Gastroesophageal sphincter (tissue), 4 donors: ENCODE measurements at regions not wholly inside any gene's neighbourhood (a gene's known extent, or its start where the extent isn't known, plus 50 kb on each side); places are given as distances from the start of the nearest gene placed in this dataset.

ENCODE experiments used
- ATAC-seq: fragments of 150-250 bp; one replicate; pipeline ENCODE4 v1.9.1; 2016; ENCODE audit warnings: mild to moderate bottlenecking, moderate library complexity
- H3K27ac ChIP-seq, 4 donors: fragments of 200-600 bp; sonication (generic) in 3 of 4; 1 replicate in 3 of 4; 2 replicates in 1 of 4; pipeline ENCODE4 v1.5.1; 2016 to 2019
- H3K27me3 ChIP-seq: fragments of 200-600 bp; sonication (generic); one replicate; pipeline ENCODE4 v1.5.1; 2019
- H3K36me3 ChIP-seq, 2 donors: fragments of 200-600 bp; sonication (generic); one replicate each; pipeline ENCODE4 v1.5.1; 2019; ENCODE audit warnings: control low read depth in 1 of 2
- H3K4me1 ChIP-seq, 3 donors: fragments of 200-600 bp; sonication (generic); 1 replicate in 2 of 3; 2 replicates in 1 of 3; pipeline ENCODE4 v1.5.1; 2016 to 2019; ENCODE audit warnings: control low read depth in 2 of 3
- H3K4me3 ChIP-seq, 2 donors: fragments of 200-600 bp; sonication (generic); one replicate each; pipeline ENCODE4 v1.5.1; 2019; ENCODE audit warnings: mild to moderate bottlenecking in 1 of 2, moderate library complexity in 1 of 2
- H3K9me3 ChIP-seq, 3 donors: fragments of 200-600 bp; sonication (generic); one replicate each; pipeline ENCODE4 v1.5.1; 2017 to 2019; ENCODE audit warnings: control low read depth in 2 of 3
- CTCF ChIP-seq, 4 experiments: fragments of 200-600 bp in 2 of 4; fragments of 450-650 bp in 2 of 4; sonication (generic) in 1 of 4; IDR thresholded peaks; one replicate each; pipeline ENCODE4 v1.5.1; 2017 to 2019; ENCODE audit warnings: antibody characterized with exemption in 4 of 4, mild to moderate bottlenecking in 2 of 4, moderate library complexity in 2 of 4
- EP300 ChIP-seq: sonication (generic); formaldehyde crosslinking; IDR thresholded peaks from one replicate; pipeline ENCODE4 v1.6.1; 2017; ENCODE audit warnings: antibody characterized with exemption, mild to moderate bottlenecking
- POLR2A ChIP-seq, 2 donors: fragments of 450-650 bp; IDR thresholded peaks; one replicate each; pipeline ENCODE4 v1.6.1; 2017; ENCODE audit warnings: antibody characterized with exemption in 2 of 2, mild to moderate bottlenecking in 2 of 2, moderate library complexity in 1 of 2
- POLR2AphosphoS5 ChIP-seq: sonication (generic); formaldehyde crosslinking; IDR thresholded peaks from one replicate; pipeline ENCODE4 v1.6.1; 2017; ENCODE audit warnings: antibody characterized with exemption
- WGBS, 2 donors: methylation state at CpG; one replicate each; pipeline ENCODE4 v1.1.5; 2018; ENCODE audit warnings: low coverage in 1 of 2; 5-methylcytosine and 5-hydroxymethylcytosine counted together

- Histone ChIP-seq H3K27me3 (no peaks in the 10 kb centered on the region), H3K27ac (no peak overlapping the region), H3K4me1 (no peaks in the 10 kb centered on the region), H3K9me3 (peaks cover 0 to 5% (median 0%) of the 10 kb centered on the region in 3 donors), H3K36me3 (no peaks in the 10 kb centered on the region), H3K4me3 (no peak overlapping the region)
- no peak for ATAC-seq
- WGBS, 2 donors: 75 to 80% methylated on average over 1 of the region's 1 CpG
- no peak for TF ChIP-seq EP300
- no peak for TF ChIP-seq POLR2AphosphoS5
- no peak for TF ChIP-seq CTCF (IDR thresholded peaks at IDR 0.05)
- TF ChIP-seq POLR2A (IDR thresholded peaks at IDR 0.05): no peak
Observed at GRCh38 chr13:37216331-37216730, 110.9 kb upstream of the CSNK1A1L start.

GRCh38 chr13:37212826-37213225 is 107.4 kb upstream of the CSNK1A1L start:
- no peak for TF ChIP-seq POLR2A (IDR thresholded peaks at IDR 0.05)
- no peak for TF ChIP-seq CTCF (IDR thresholded peaks at IDR 0.05)
- no peak for TF ChIP-seq POLR2AphosphoS5
- Histone ChIP-seq H3K4me1 (no peaks in the 10 kb centered on the region), H3K27ac (no peak overlapping the region), H3K9me3 (peaks cover 0 to 5% (median 0%) of the 10 kb centered on the region in 3 donors), H3K27me3 (no peaks in the 10 kb centered on the region), H3K36me3 (no peaks in the 10 kb centered on the region), H3K4me3 (no peak overlapping the region)
- ATAC-seq: no peak
- WGBS, 2 donors: 38 to 65% methylated on average over 2 of the region's 2 CpGs

GRCh38 chr13:37211487-37211886 is 106.0 kb upstream of the CSNK1A1L start:
- Histone ChIP-seq H3K4me1 (no peaks in the 10 kb centered on the region), H3K27me3 (no peaks in the 10 kb centered on the region), H3K27ac (no peak overlapping the region), H3K4me3 (no peak overlapping the region), H3K36me3 (no peaks in the 10 kb centered on the region), H3K9me3 (no peaks in the 10 kb centered on the region)
- 79 to 87% methylated on average over 4 to 7 of the region's 7 CpGs for WGBS, 2 donors
- TF ChIP-seq POLR2A (IDR thresholded peaks at IDR 0.05) (no peak), POLR2AphosphoS5 (no peak), CTCF (IDR thresholded peaks at IDR 0.05) (no peak), EP300 (no peak)
- ATAC-seq: no peak

DNA sequence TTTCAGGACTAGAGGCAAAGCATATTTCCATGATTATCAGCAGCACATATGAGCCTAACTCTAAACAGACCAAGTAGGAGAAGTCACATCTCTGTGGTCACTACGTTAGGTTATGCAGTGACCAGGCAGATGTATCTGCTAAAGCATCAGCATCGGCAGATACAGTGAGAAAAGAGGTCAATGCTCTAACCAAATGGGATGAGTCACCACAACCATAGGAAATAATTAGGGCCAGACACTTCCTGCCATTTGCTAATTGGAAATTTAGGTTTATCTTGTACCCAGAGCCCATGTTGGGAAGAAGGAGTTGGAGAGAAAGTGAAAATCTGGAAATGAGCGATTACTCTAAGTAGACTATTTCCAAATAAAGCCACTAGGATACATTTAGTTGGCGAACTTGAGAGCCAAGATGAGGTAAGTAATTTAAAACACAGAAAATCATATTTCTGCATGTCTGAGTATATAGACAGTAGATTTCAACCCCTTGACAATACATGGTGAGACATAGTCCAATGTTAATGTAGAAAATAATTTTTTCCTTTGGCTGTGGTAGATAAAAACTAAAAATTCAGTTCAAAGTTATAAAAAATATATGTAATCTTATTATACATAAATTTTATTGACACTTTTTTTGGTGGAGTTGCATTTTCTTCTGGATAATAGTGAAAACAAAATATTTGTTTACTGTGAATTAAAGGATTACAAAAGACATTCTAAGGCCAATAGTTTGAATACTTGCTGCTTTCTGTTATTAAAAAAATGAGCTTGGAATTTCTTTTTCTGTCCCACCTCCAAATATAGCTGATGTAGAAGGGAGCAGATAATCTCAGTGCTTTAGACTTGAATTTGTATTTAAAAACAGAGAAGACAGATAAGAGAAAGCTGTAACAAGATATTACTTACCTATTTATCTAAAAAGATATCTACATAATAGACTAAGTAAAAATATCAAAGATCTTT is 104.4 kb upstream of the CSNK1A1L start:
- no peaks in the 10 kb centered on the region for H3K4me1 ChIP-seq
- ATAC-seq: no peak
- H3K9me3 ChIP-seq: no peaks in the 10 kb centered on the region
- H3K36me3 ChIP-seq: no peaks in the 10 kb centered on the region
- TF ChIP-seq POLR2AphosphoS5 (no peak), CTCF (IDR thresholded peaks at IDR 0.05) (no peak), EP300 (no peak), POLR2A (IDR thresholded peaks at IDR 0.05) (no peak)
- WGBS, 2 donors: 84 to 88% methylated on average over 2 to 4 of the region's 4 CpGs
- no peak overlapping the region for H3K27ac ChIP-seq
- H3K27me3 ChIP-seq: no peaks in the 10 kb centered on the region
- H3K4me3 ChIP-seq: no peak overlapping the region
